Kidney glomerular epithelial cell (primary cell): ENCODE measurements at regions not wholly inside any gene's neighbourhood (a gene's known extent, or its start where the extent isn't known, plus 50 kb on each side); places are given as distances from the start of the nearest gene placed in this dataset.

ENCODE experiments used
- DNase-seq: peaks from one replicate; lab custom pipeline; 2025; lab: John Stamatoyannopoulos, UW

GRCh38 chrX:25219480-25219879 is 203.7 kb upstream of the ARX start:
- no peak for DNase-seq

- DNase-seq = no peak
These were observed 197.8 kb upstream of the ARX start for GRCh38 chrX:25213611-25214010.

GRCh38 chrX:25207803-25208475 is 192.2 kb upstream of the ARX start:
- DNase-seq = no peak

GRCh38 chrX:25206778-25207177 is 191.0 kb upstream of the ARX start:
- peak; percentile 47 for DNase-seq

DNA sequence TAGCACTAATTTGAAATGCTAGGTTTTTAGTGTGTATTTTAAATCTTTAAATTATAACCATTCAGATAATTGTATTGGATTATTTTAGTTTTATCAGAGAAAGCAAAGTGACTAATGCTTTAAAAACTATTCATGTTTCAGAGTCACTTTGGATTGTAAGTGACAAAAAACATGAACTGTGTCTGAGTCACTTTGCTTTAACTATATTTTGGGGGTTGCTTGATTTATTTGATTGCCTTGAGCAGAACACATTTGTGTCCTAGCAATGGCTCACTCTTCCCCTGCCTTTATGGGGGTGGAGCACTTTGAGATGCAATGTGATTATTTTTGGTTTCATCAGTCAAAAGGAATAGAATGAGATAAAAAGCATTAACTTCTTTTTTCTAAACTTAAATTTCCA is 188.4 kb upstream of the ARX start:
- DNase-seq = no peak

- no peak for DNase-seq
These were observed 187.1 kb upstream of the ARX start for GRCh38 chrX:25202827-25203226.

- DNase-seq = no peak
These were observed 183.1 kb upstream of the ARX start for GRCh38 chrX:25198891-25199290.

- no peak for DNase-seq
These were observed 182.5 kb upstream of the ARX start for GRCh38 chrX:25198253-25198652.

DNA sequence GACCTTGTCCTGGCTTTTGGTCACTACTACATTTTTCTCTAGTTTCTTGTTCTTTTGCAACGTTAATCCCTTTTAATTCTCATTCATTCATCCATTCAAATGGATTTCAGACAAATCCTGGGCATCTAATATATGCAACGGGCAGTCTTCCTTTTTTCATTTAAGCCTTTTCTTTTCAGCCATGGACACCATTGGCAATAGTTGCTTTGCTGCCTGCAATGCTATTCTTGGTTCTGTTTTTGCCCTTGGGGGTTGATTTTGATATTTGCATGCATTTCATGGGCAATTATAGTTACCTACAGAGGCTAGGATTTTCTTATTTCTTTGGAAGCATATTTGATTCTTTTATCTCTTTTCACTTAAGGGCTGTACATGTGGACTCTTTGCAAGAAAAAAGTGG is 180.5 kb upstream of the ARX start:
- no peak for DNase-seq

DNA sequence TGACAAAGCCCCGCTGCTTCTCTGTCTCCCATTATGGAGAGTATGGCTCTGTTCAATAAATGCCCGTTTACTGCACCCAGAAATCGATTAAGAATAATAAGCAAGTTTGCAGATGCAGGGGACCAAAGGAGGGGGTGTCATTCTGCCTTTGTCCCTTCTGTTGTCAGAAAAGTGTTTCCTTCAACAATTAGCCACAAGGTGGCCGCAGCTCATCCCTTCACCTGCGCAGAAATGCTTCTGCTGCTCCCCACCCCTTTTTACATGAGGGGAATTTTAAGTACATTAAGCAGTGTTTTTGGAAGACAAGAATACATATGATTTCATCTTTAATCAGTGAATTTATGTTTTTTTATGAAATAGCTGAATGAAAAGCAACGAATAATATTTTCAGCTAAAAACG is 175.6 kb upstream of the ARX start:
- no peak for DNase-seq

GRCh38 chrX:25181775-25182174 is 166.0 kb upstream of the ARX start:
- DNase-seq = no peak

GRCh38 chrX:25180242-25180641 is 164.5 kb upstream of the ARX start:
- no peak for DNase-seq

DNA sequence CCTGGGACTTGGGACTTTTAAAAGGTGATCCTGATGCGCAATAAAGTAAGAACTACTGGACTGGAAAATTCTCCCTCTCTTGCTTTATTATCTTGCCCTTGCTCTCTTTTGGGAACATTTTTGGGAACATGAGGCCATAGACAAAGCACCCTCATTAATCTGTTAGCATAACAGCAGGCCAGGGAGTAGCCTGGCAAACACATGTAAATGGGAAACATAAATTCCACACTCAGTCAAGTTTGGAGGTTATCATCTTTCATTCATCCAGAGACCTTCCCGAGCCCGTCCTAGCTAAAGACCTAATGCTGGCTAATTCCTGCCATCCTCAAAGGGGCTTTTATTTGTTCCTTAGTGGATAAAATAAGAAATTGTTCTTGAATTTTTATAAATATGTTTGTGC is 162.8 kb upstream of the ARX start:
- DNase-seq = no peak

GRCh38 chrX:25175743-25176142 is 160.0 kb upstream of the ARX start:
- DNase-seq = no peak

DNA sequence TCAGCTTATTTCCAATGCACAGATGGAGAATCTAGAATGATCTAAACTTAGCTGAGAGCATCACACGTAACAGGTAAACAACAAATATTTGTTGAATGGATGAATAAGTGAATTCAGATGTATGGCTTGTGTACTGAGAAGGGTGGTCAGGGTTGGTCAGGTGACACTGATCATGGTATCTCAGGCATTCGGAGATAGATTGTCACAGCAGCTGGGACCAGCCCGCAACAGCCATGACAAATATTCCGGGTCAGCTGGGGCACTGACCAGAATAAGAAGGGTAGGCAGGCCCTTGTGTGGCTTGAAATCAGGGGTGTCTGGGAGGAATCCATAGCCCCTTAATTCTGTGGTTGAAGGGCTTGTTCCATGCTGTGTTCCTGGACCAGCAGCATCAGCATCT is 159.4 kb upstream of the ARX start:
- no peak for DNase-seq

- no peak for DNase-seq
These were observed 150.8 kb upstream of the ARX start for GRCh38 chrX:25166546-25166945.

- DNase-seq = no peak
These were observed 150.4 kb upstream of the ARX start for GRCh38 chrX:25166145-25166544.

DNA sequence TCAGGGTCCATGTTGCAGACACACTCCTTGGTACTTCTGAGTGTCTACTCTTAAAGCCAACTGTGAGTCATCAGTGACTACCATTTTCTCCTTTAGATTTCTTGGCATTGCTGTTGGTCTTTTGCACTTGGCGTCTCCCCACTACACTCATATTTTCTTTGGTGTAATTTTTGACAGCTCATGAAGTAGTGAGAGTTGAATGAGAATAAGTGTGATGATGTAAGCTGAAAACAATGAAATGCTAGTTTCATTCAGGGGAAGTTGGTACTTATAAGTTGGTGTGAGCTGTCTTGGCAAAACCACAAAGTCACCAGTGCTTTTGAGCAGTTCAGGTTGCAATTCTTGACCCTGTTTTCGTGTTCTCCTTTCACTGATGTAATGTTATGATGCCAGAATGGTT is 142.9 kb upstream of the ARX start:
- DNase-seq = peak; percentile 20

GRCh38 chrX:25156832-25157231 is 141.1 kb upstream of the ARX start:
- DNase-seq = no peak

DNA sequence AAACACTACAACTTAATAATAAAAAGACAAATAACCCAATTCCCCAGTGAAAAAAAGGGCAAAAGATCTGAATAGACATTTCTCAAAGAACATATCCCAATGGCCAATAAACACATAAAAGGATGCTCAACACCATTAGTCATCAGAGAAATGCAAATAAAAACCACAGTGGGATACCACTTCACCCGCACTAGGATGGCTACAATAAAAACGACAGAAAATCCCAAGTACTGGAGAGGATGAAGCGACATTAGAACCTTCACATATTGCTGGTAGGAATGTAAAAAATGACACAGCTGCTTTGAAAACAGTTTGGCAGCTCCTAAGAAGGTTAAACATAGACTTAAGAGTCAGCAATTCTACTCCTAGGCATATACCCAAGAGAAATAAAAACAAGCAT is 140.6 kb upstream of the ARX start:
- no peak for DNase-seq

DNA sequence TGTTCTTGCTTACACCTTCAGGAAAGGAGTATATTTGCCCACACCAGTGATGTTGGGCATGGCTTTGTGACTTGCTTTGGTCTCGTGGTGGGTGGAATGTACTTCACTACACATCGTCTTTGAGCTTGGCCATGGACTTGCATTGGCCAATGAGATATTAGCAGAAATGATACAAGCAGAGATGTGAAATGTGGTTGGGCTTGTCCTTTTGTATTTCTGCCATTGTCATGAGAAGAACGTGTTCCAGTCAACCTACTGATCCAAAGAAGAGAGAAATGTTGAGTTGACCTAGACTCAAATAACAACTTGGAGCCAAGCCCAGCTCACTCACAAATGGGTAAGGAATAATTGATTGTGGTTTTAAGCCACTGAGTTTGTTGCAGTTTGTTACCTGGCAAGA is 138.4 kb upstream of the ARX start:
- DNase-seq = no peak

DNA sequence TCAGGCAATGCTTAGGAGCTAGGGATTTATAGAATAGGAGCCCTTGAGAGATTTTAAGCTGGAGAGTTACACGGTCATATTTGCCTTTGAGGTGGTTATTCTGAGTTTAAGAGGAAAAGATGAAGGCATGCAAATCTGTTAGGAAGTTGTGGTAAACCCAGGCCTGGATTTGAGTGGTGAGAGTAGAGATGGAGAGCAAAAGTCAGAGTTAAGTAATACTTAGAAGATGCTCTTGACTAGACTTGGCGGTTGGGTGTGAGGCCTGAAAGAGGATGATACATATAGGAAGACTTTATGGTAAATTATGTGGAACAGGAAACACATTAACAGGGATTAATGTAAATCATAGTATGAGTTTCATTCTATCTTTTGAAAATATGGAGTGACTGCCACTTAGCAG is 136.0 kb upstream of the ARX start:
- DNase-seq = no peak

- peak; percentile 3 for DNase-seq
These were observed 128.5 kb upstream of the ARX start for GRCh38 chrX:25144043-25144940.

- DNase-seq = no peak
These were observed 127.8 kb upstream of the ARX start for GRCh38 chrX:25143596-25143995.
